ENCODE measurements at regions not wholly inside any gene's neighbourhood (a gene's known extent, or its start where the extent isn't known, plus 50 kb on each side); places are given as distances from the start of the nearest gene placed in this dataset.

DNA sequence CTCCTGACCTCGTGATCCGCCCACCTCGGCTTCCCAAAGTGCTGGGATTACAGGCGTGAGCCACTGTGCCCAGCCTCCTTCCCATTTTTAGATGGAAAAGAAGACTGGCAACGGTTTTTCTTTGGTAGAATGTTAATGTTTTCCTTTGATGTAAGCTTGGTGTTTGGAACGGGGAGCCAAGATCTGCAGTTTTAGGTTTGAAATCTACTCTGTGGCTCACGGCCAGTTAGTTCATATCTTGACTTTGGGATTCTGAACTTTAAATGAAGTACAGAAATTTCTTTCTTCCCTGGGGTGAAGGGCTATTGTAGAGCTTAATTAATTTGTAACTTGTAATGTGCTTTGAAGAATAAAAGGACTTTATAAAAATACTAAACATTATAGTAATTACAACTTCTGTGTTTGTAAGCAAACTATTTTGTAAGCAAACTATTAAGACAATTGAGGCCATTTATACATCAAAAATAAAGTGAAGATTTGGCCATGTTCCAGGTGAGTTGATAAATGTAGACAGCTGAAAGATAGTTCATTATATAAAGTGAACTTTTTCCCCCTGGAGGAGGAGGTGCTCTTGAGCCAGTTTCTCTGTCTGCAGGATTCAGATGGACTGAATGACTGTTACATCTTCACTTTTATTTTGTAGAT, 117.1 kb upstream of the TUT7 start:
- H2AFZ ChIP-seq (ENCODE audit: low read depth, low read length): no peak overlapping the region
- H3K79me2 ChIP-seq (ENCODE audit: low read length): no peaks in the 10 kb centered on the region
- no peaks in the 10 kb centered on the region for H3K9me3 ChIP-seq (ENCODE audit: insufficient read depth, low read length)
- TF ChIP-seq EZH2phosphoT487 (IDR thresholded peaks at IDR 0.05; ENCODE audit: low read depth) (no peak), CTCF (IDR thresholded peaks at IDR 0.05; ENCODE audit: low read depth, low read length) (no peak)
- H3K36me3 ChIP-seq (replicated peaks; ENCODE audit: low read depth, low read length): no peaks in the 10 kb centered on the region
- peaks cover 6% of the 10 kb centered on the region; the same call in 1 of the 2 replicates for H3K27me3 ChIP-seq (ENCODE audit: low read depth, low read length)
- no peak overlapping the region for H3K4me2 ChIP-seq (ENCODE audit: low read length)
- no peaks in the 10 kb centered on the region for H4K20me1 ChIP-seq (ENCODE audit: insufficient read depth, low read length)
- no peak overlapping the region for H3K27ac ChIP-seq (ENCODE audit: low read length)
- no peak overlapping the region for H3K4me3 ChIP-seq (ENCODE audit: low read length)
- H3K4me1 ChIP-seq (ENCODE audit: low read length): no peaks in the 10 kb centered on the region
- H3K9ac ChIP-seq (ENCODE audit: low read length): no peak overlapping the region

- Histone ChIP-seq H3K4me1 (ENCODE audit: low read length) (no peaks in the 10 kb centered on the region), H3K79me2 (ENCODE audit: low read length) (no peaks in the 10 kb centered on the region), H3K36me3 (replicated peaks; ENCODE audit: low read depth, low read length) (no peaks in the 10 kb centered on the region), H3K4me3 (ENCODE audit: low read length) (no peak overlapping the region), H3K9ac (ENCODE audit: low read length) (no peak overlapping the region), H3K27ac (ENCODE audit: low read length) (no peak overlapping the region), H3K27me3 (ENCODE audit: low read depth, low read length) (peaks cover 6% of the 10 kb centered on the region; the same call in 1 of the 2 replicates), H2AFZ (ENCODE audit: low read depth, low read length) (no peak overlapping the region), H3K4me2 (ENCODE audit: low read length) (no peak overlapping the region), H4K20me1 (ENCODE audit: insufficient read depth, low read length) (no peaks in the 10 kb centered on the region), H3K9me3 (ENCODE audit: insufficient read depth, low read length) (no peaks in the 10 kb centered on the region)
- TF ChIP-seq CTCF (IDR thresholded peaks at IDR 0.05; ENCODE audit: low read depth, low read length): no peak
Measured at GRCh38 chr9:86470326-86470725, 116.1 kb upstream of the TUT7 start.

GRCh38 chr9:86469476-86470250, 115.5 kb upstream of the TUT7 start:
- Histone ChIP-seq H3K9me3 (ENCODE audit: insufficient read depth, low read length) (no peaks in the 10 kb centered on the region), H3K27ac (ENCODE audit: low read length) (no peak overlapping the region), H3K79me2 (ENCODE audit: low read length) (no peaks in the 10 kb centered on the region), H3K4me3 (ENCODE audit: low read length) (no peak overlapping the region), H3K27me3 (ENCODE audit: low read depth, low read length) (peaks cover 6% of the 10 kb centered on the region; the same call in 1 of the 2 replicates), H4K20me1 (ENCODE audit: insufficient read depth, low read length) (no peaks in the 10 kb centered on the region), H2AFZ (ENCODE audit: low read depth, low read length) (no peak overlapping the region), H3K9ac (ENCODE audit: low read length) (no peak overlapping the region), H3K36me3 (replicated peaks; ENCODE audit: low read depth, low read length) (no peaks in the 10 kb centered on the region), H3K4me1 (ENCODE audit: low read length) (no peaks in the 10 kb centered on the region), H3K4me2 (ENCODE audit: low read length) (no peak overlapping the region)
- no peak for TF ChIP-seq CTCF (IDR thresholded peaks at IDR 0.05; ENCODE audit: low read depth, low read length)
- TF ChIP-seq EZH2phosphoT487 (IDR thresholded peaks at IDR 0.05; ENCODE audit: low read depth): no peak

GRCh38 chr9:86464242-86464641, 110.0 kb upstream of the TUT7 start:
- no peak for TF ChIP-seq EZH2phosphoT487 (IDR thresholded peaks at IDR 0.05; ENCODE audit: low read depth)
- TF ChIP-seq CTCF (IDR thresholded peaks at IDR 0.05; ENCODE audit: low read depth, low read length): no peak
- Histone ChIP-seq H3K27me3 (ENCODE audit: low read depth, low read length) (peaks cover 3% of the 10 kb centered on the region; the same call in 1 of the 2 replicates), H3K9ac (ENCODE audit: low read length) (no peak overlapping the region), H2AFZ (ENCODE audit: low read depth, low read length) (no peak overlapping the region), H3K27ac (ENCODE audit: low read length) (no peak overlapping the region), H3K4me1 (ENCODE audit: low read length) (no peaks in the 10 kb centered on the region), H3K4me2 (ENCODE audit: low read length) (no peak overlapping the region), H3K4me3 (ENCODE audit: low read length) (no peak overlapping the region), H3K79me2 (ENCODE audit: low read length) (no peaks in the 10 kb centered on the region), H3K36me3 (replicated peaks; ENCODE audit: low read depth, low read length) (no peaks in the 10 kb centered on the region), H4K20me1 (ENCODE audit: insufficient read depth, low read length) (no peaks in the 10 kb centered on the region), H3K9me3 (ENCODE audit: insufficient read depth, low read length) (no peaks in the 10 kb centered on the region)
